DOHH2 (cell line): ENCODE measurements at regions not wholly inside any gene's neighbourhood (a gene's known extent, or its start where the extent isn't known, plus 50 kb on each side); places are given as distances from the start of the nearest gene placed in this dataset.

Source experiments
- EZH2phosphoT487 ChIP-seq: fragments of 200-600 bp; sonication (generic); IDR thresholded peaks from 2 replicates; pipeline ENCODE4 v1.6.1; 2017; ENCODE audit warnings: borderline replicate concordance, mild to moderate bottlenecking, antibody characterized with exemption, low read length, moderate library complexity, mixed read lengths
- TF ChIP-seq, protein P1 (sequence below): fragments of 200-600 bp; sonication (generic); IDR thresholded peaks from one replicate; pipeline ENCODE4 v1.5.1; 2014; ENCODE audit warnings: antibody characterized with exemption, mild to moderate bottlenecking, low read depth, low read length; ENCODE audit not compliant: poor library complexity, severe bottlenecking

GRCh38 chr6:130604841-130605399 lies 222.3 kb upstream of the SMLR1 start:
- TF ChIP-seq, protein P1, sequence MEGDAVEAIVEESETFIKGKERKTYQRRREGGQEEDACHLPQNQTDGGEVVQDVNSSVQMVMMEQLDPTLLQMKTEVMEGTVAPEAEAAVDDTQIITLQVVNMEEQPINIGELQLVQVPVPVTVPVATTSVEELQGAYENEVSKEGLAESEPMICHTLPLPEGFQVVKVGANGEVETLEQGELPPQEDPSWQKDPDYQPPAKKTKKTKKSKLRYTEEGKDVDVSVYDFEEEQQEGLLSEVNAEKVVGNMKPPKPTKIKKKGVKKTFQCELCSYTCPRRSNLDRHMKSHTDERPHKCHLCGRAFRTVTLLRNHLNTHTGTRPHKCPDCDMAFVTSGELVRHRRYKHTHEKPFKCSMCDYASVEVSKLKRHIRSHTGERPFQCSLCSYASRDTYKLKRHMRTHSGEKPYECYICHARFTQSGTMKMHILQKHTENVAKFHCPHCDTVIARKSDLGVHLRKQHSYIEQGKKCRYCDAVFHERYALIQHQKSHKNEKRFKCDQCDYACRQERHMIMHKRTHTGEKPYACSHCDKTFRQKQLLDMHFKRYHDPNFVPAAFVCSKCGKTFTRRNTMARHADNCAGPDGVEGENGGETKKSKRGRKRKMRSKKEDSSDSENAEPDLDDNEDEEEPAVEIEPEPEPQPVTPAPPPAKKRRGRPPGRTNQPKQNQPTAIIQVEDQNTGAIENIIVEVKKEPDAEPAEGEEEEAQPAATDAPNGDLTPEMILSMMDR: no peak
- TF ChIP-seq EZH2phosphoT487: no peak
